SK-N-SH treated with all-trans-retinoic acid at 6 μM for 48 hours (cell line): ENCODE measurements at regions not wholly inside any gene's neighbourhood (a gene's known extent, or its start where the extent isn't known, plus 50 kb on each side); places are given as distances from the start of the nearest gene placed in this dataset.

ENCODE experiments used
- ATAC-seq: fragments of 200-7000 bp; cut with Tn5 transposase; 3 replicates; pipeline ENCODE4 v1.9.1; 2020; ENCODE audit warnings: mild to moderate bottlenecking, moderate library complexity
- ARNTL ChIP-seq: fragments of 450-650 bp; formaldehyde crosslinking; IDR thresholded peaks from 2 replicates; pipeline ENCODE4 v1.5.0; 2020; ENCODE audit warnings: low read depth, mild to moderate bottlenecking, moderate library complexity, borderline replicate concordance
- BACH2 ChIP-seq: fragments of 250-450 bp; sonication (Bioruptor Pico); IDR thresholded peaks from 2 replicates; pipeline ENCODE4 v1.9.0; 2021; ENCODE audit warnings: mild to moderate bottlenecking, borderline replicate concordance
- CREB5 ChIP-seq: fragments of 250-450 bp; sonication (Bioruptor Pico); IDR thresholded peaks from 2 replicates; pipeline ENCODE4 v1.5.1; 2020; ENCODE audit warnings: low read depth, mild to moderate bottlenecking, moderate library complexity
- CSDC2 ChIP-seq: fragments of 250-450 bp; sonication (Bioruptor Pico); IDR thresholded peaks from 2 replicates; pipeline ENCODE4 v1.5.0; 2020; ENCODE audit warnings: mild to moderate bottlenecking, moderate library complexity
- CSRNP3 ChIP-seq: fragments of 250-450 bp; sonication (Bioruptor Pico); IDR thresholded peaks from 2 replicates; pipeline ENCODE4 v1.5.1; 2021; ENCODE audit warnings: mild to moderate bottlenecking, moderate library complexity
- GLIS3 ChIP-seq: fragments of 250-450 bp; sonication (Bioruptor Pico); IDR thresholded peaks from 2 replicates; pipeline ENCODE4 v1.5.0; 2020; ENCODE audit warnings: mild to moderate bottlenecking, moderate library complexity
- ISL1 ChIP-seq: fragments of 250-450 bp; sonication (Bioruptor Pico); IDR thresholded peaks from 2 replicates; pipeline ENCODE4 v2.1.2; 2022; ENCODE audit warnings: mild to moderate bottlenecking, moderate library complexity
- OSR1 ChIP-seq: fragments of 250-450 bp; sonication (Bioruptor Pico); IDR thresholded peaks from 2 replicates; pipeline ENCODE4 v1.8.0; 2022; ENCODE audit warnings: moderate library complexity, mild to moderate bottlenecking, inconsistent platforms
- PATZ1 ChIP-seq: fragments of 250-450 bp; sonication (Bioruptor Pico); IDR thresholded peaks from 2 replicates; pipeline ENCODE4 v1.8.0; 2020; ENCODE audit warnings: mild to moderate bottlenecking, moderate library complexity, borderline replicate concordance
- POU6F1 ChIP-seq: fragments of 250-450 bp; sonication (Bioruptor Pico); IDR thresholded peaks from 2 replicates; pipeline ENCODE4 v1.8.0; 2021; ENCODE audit warnings: low read depth, mild to moderate bottlenecking, moderate library complexity, borderline replicate concordance
- PPARA ChIP-seq: fragments of 250-450 bp; sonication (Bioruptor Pico); IDR thresholded peaks from 2 replicates; pipeline ENCODE4 v1.5.0; 2020; ENCODE audit warnings: mild to moderate bottlenecking, borderline replicate concordance
- RARB ChIP-seq: fragments of 250-450 bp; sonication (Bioruptor Pico); IDR thresholded peaks from 2 replicates; pipeline ENCODE4 v1.8.0; 2021; ENCODE audit warnings: mild to moderate bottlenecking, moderate library complexity
- SNAI2 ChIP-seq: fragments of 250-450 bp; sonication (Bioruptor Pico); IDR thresholded peaks from 2 replicates; pipeline ENCODE4 v1.5.0; 2020; ENCODE audit warnings: mild to moderate bottlenecking, moderate library complexity
- TCF4 ChIP-seq: fragments of 250-450 bp; sonication (Bioruptor Pico); IDR thresholded peaks from 2 replicates; pipeline ENCODE4 v1.8.0; 2021; ENCODE audit warnings: mild to moderate bottlenecking, moderate library complexity, borderline replicate concordance
- TOX ChIP-seq: fragments of 250-450 bp; sonication (Bioruptor Pico); IDR thresholded peaks from 2 replicates; pipeline ENCODE4 v1.8.0; 2021; ENCODE audit warnings: mild to moderate bottlenecking, moderate library complexity, borderline replicate concordance
- TSHZ2 ChIP-seq: fragments of 250-450 bp; sonication (Bioruptor Pico); IDR thresholded peaks from 2 replicates; pipeline ENCODE4 v1.5.0; 2020; ENCODE audit warnings: mild to moderate bottlenecking, moderate library complexity
- ZC3H10 ChIP-seq: fragments of 250-450 bp; sonication (Bioruptor Pico); IDR thresholded peaks from 2 replicates; pipeline ENCODE4 v1.5.1; 2021; ENCODE audit warnings: mild to moderate bottlenecking, moderate library complexity
- ZFP3 ChIP-seq: fragments of 250-450 bp; sonication (Bioruptor Pico); IDR thresholded peaks from 2 replicates; pipeline ENCODE4 v1.5.0; 2020; ENCODE audit warnings: mild to moderate bottlenecking, moderate library complexity
- ZFP30 ChIP-seq: fragments of 450-650 bp; formaldehyde crosslinking; IDR thresholded peaks from 2 replicates; pipeline ENCODE4 v1.5.0; 2022; ENCODE audit warnings: mild to moderate bottlenecking, moderate library complexity
- ZNF565 ChIP-seq: fragments of 450-650 bp; formaldehyde crosslinking; conservative IDR thresholded peaks from 2 replicates; pipeline ENCODE4 v1.5.0; 2020; ENCODE audit warnings: low read depth, mild to moderate bottlenecking, moderate library complexity
- ZNF70 ChIP-seq: fragments of 450-650 bp; formaldehyde crosslinking; IDR thresholded peaks from 2 replicates; pipeline ENCODE4 v1.5.0; 2020; ENCODE audit warnings: mild to moderate bottlenecking, moderate library complexity
- ZNF8 ChIP-seq: fragments of 450-650 bp; formaldehyde crosslinking; IDR thresholded peaks from 2 replicates; pipeline ENCODE4 v1.5.0; 2020; ENCODE audit warnings: mild to moderate bottlenecking, moderate library complexity

- no peak for TF ChIP-seq BACH2
- TF ChIP-seq PPARA (CRISPR knock-in tag) = no peak
- no peak for TF ChIP-seq ARNTL (CRISPR knock-in tag)
- TF ChIP-seq ZNF565 = no peak
- ATAC-seq = no peak
These were observed 138.1 kb upstream of the IRF2BP2 start for GRCh38 chr1:234748066-234748465.

GRCh38 chr1:234746798-234747196 is 136.8 kb upstream of the IRF2BP2 start:
- no peak for ATAC-seq
- TF ChIP-seq ISL1 (CRISPR knock-in tag) (no peak), CREB5 (CRISPR knock-in tag) (no peak), BACH2 (no peak), SNAI2 (CRISPR knock-in tag) (no peak), CSDC2 (CRISPR knock-in tag) (no peak), RARB (CRISPR knock-in tag) (no peak), ARNTL (CRISPR knock-in tag) (no peak), ZFP3 (no peak), CSRNP3 (CRISPR knock-in tag) (no peak), TCF4 (CRISPR knock-in tag) (no peak), ZC3H10 (CRISPR knock-in tag) (no peak), ZNF8 (CRISPR knock-in tag) (no peak), PATZ1 (no peak), PPARA (CRISPR knock-in tag) (no peak)

- TF ChIP-seq PPARA (CRISPR knock-in tag) (no peak), CSDC2 (CRISPR knock-in tag) (no peak), ISL1 (CRISPR knock-in tag) (peak; percentile 74), RARB (CRISPR knock-in tag) (peak; percentile 19; the same call in 1 of the 2 replicates), TOX (CRISPR knock-in tag) (peak; percentile 60), CSRNP3 (CRISPR knock-in tag) (no peak), ZFP30 (no peak), ZC3H10 (CRISPR knock-in tag) (peak; percentile 91), ZNF565 (no peak), ZNF8 (CRISPR knock-in tag) (no peak), PATZ1 (peak; percentile 71; the same call in 1 of the 2 replicates), ARNTL (CRISPR knock-in tag) (no peak), POU6F1 (CRISPR knock-in tag) (no peak), OSR1 (CRISPR knock-in tag) (no peak), ZNF70 (CRISPR knock-in tag) (no peak), BACH2 (no peak), TSHZ2 (CRISPR knock-in tag) (no peak), GLIS3 (CRISPR knock-in tag) (no peak), SNAI2 (CRISPR knock-in tag) (0 out of 2 replicates have a peak, but pooled peaks have one; percentile 17)
These were observed 136.1 kb upstream of the IRF2BP2 start for GRCh38 chr1:234745844-234746797.

More at GRCh38 chr1:234745844-234746797, 136.1 kb upstream of the IRF2BP2 start:
- peak; percentile 91 for ATAC-seq
